GM12892 (cell line): ENCODE measurements at regions not wholly inside any gene's neighbourhood (a gene's known extent, or its start where the extent isn't known, plus 50 kb on each side); places are given as distances from the start of the nearest gene placed in this dataset.

Experiments
- POLR2A ChIP-seq: IDR thresholded peaks from 2 replicates; pipeline ENCODE4 v1.6.1; 2011; ENCODE audit warnings: low read depth, low read length, control low read depth
- POLR2AphosphoS5 ChIP-seq: IDR thresholded peaks from 2 replicates; pipeline ENCODE4 v1.6.1; 2011; ENCODE audit warnings: low read depth, low read length, control low read depth
- TAF1 ChIP-seq: IDR thresholded peaks from 2 replicates; pipeline ENCODE4 v1.6.1; 2011; ENCODE audit warnings: low read depth, mild to moderate bottlenecking, control low read depth, low read length, borderline replicate concordance

GRCh38 chr14:66008631-66009030 lies 477.5 kb upstream of the CCDC196 start:
- TF ChIP-seq POLR2AphosphoS5, result no peak
- TF ChIP-seq POLR2A, result no peak
- no peak for TF ChIP-seq TAF1
